ENCODE measurements at regions not wholly inside any gene's neighbourhood (a gene's known extent, or its start where the extent isn't known, plus 50 kb on each side); places are given as distances from the start of the nearest gene placed in this dataset.

DNA sequence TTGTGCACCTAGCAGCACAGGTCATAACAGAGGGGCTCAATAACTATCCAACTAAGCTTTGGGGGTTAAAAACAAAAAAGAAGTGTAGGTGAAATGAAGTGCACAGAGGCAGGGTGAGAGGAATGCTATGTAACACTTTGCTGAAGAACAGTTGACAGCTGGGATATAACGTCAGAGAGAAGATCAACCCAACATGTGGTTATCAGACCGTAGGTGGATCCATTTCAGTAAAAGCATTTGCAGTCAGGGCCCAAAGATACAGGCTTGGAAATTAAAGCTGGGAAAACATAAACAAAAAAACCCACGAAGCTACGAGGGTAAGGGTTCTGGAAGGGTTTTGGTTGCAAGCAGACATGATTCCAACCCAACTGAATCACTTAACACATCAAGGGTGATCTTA, 377.5 kb upstream of the NR2F2 start:
- Histone ChIP-seq H3K79me2 (ENCODE audit: low read length) (no peaks in the 10 kb centered on the region), H3K36me3 (ENCODE audit: insufficient read depth, low read length) (no peaks in the 10 kb centered on the region), H3K9ac (ENCODE audit: low read length) (no peak overlapping the region), H3K4me3 (ENCODE audit: low read length) (no peak overlapping the region), H3K27me3 (ENCODE audit: low read length) (no peaks in the 10 kb centered on the region), H3K27ac (ENCODE audit: low read length) (no peak overlapping the region), H2AFZ (ENCODE audit: low read length) (no peak overlapping the region), H4K20me1 (ENCODE audit: insufficient read depth, low read depth, low read length) (no peaks in the 10 kb centered on the region), H3K9me3 (ENCODE audit: low read length) (peaks cover 44% of the 10 kb centered on the region), H3K4me1 (ENCODE audit: low read length) (no peaks in the 10 kb centered on the region), H3K9me2 (replicated peaks; ENCODE audit: insufficient read depth, low read length) (no peaks in the 10 kb centered on the region), H3K4me2 (ENCODE audit: low read depth, low read length, poor library complexity, severe bottlenecking) (no peak overlapping the region)
- DNase-seq = no peak

GRCh38 chr15:95957861-95958260, 372.6 kb upstream of the NR2F2 start:
- Histone ChIP-seq H4K20me1 (ENCODE audit: insufficient read depth, low read depth, low read length) (no peaks in the 10 kb centered on the region), H3K9me2 (replicated peaks; ENCODE audit: insufficient read depth, low read length) (no peaks in the 10 kb centered on the region), H3K4me1 (ENCODE audit: low read length) (no peaks in the 10 kb centered on the region), H3K27ac (ENCODE audit: low read length) (no peak overlapping the region), H3K4me3 (ENCODE audit: low read length) (no peak overlapping the region), H3K4me2 (ENCODE audit: low read depth, low read length, poor library complexity, severe bottlenecking) (no peak overlapping the region), H3K36me3 (ENCODE audit: insufficient read depth, low read length) (no peaks in the 10 kb centered on the region), H3K79me2 (ENCODE audit: low read length) (no peaks in the 10 kb centered on the region), H2AFZ (ENCODE audit: low read length) (no peak overlapping the region), H3K27me3 (ENCODE audit: low read length) (no peaks in the 10 kb centered on the region), H3K9me3 (ENCODE audit: low read length) (peaks cover 34% of the 10 kb centered on the region), H3K9ac (ENCODE audit: low read length) (no peak overlapping the region)
- DNase-seq = no peak

DNA sequence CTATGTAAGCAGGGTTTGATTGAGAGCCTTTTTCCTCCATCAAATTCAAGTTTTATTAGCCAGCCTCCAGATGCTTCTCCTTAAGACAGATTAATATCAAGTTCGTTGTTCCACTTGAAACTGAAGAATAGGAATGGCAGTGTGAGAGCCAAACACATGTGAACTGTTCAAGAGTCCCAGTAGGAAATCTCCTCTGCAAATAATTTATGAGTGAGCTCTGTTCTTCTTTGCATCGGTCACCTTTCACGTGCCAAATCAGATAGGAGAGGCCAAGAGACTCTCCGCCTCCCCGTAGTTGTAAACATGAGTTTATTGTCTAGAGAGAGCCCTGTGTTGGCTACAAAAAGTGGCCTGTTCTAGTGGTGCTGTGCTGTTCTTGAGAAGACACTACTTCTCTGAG, 372.1 kb upstream of the NR2F2 start:
- Histone ChIP-seq H3K36me3 (ENCODE audit: insufficient read depth, low read length) (no peaks in the 10 kb centered on the region), H3K9me3 (ENCODE audit: low read length) (peaks cover 31% of the 10 kb centered on the region), H3K9me2 (replicated peaks; ENCODE audit: insufficient read depth, low read length) (no peaks in the 10 kb centered on the region), H2AFZ (ENCODE audit: low read length) (no peak overlapping the region), H3K4me3 (ENCODE audit: low read length) (no peak overlapping the region), H3K4me1 (ENCODE audit: low read length) (no peaks in the 10 kb centered on the region), H3K27ac (ENCODE audit: low read length) (no peak overlapping the region), H3K79me2 (ENCODE audit: low read length) (no peaks in the 10 kb centered on the region), H4K20me1 (ENCODE audit: insufficient read depth, low read depth, low read length) (no peaks in the 10 kb centered on the region), H3K9ac (ENCODE audit: low read length) (no peak overlapping the region), H3K4me2 (ENCODE audit: low read depth, low read length, poor library complexity, severe bottlenecking) (no peak overlapping the region), H3K27me3 (ENCODE audit: low read length) (no peaks in the 10 kb centered on the region)
- DNase-seq = no peak

DNA sequence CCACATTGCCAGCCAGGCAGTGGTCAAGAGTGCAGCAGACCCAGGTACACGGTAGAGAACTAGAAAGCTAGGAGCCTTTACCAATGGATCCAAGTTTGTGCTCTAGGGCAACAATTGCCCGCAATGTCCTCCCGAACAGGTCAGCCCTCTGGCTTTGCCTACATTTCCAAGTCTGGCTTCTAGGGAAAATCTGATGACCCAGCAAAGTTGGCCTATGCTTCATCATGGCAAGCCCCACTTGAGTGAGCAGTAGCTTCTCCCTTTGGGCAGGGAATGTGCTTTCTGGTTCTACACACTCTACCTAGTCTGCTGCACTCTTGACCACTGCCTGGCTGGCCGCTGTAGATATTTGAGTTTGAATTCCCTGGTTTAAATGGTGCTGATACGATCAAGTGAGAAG, 361.6 kb upstream of the NR2F2 start:
- Histone ChIP-seq H3K4me2 (ENCODE audit: low read depth, low read length, poor library complexity, severe bottlenecking) (no peak overlapping the region), H4K20me1 (ENCODE audit: insufficient read depth, low read depth, low read length) (no peaks in the 10 kb centered on the region), H3K79me2 (ENCODE audit: low read length) (no peaks in the 10 kb centered on the region), H3K27ac (ENCODE audit: low read length) (no peak overlapping the region), H3K4me3 (ENCODE audit: low read length) (no peak overlapping the region), H3K9me3 (ENCODE audit: low read length) (peaks cover 42% of the 10 kb centered on the region), H3K9me2 (replicated peaks; ENCODE audit: insufficient read depth, low read length) (no peaks in the 10 kb centered on the region), H2AFZ (ENCODE audit: low read length) (no peak overlapping the region), H3K27me3 (ENCODE audit: low read length) (no peaks in the 10 kb centered on the region), H3K4me1 (ENCODE audit: low read length) (no peaks in the 10 kb centered on the region), H3K9ac (ENCODE audit: low read length) (no peak overlapping the region), H3K36me3 (ENCODE audit: insufficient read depth, low read length) (no peaks in the 10 kb centered on the region)
- DNase-seq = no peak

DNA sequence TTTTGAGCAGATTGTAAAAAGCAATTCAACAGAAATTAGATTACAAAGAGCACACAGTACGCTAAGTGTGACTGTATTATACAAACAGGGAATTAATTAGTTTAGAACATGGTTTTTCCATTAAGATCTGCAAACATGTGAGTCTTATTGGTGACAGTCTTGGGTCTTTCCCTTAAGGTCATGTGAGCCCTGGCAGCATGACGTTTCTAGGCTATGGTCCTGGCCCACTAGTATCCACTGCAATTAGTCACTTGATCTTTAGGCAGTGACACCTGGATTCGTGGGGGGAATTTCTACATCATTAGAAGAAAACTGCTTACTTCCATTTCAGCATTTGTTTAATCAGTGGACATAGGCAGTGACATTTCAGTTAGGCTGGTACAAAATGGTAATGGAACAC, 360.2 kb upstream of the NR2F2 start:
- H3K79me2 ChIP-seq (ENCODE audit: low read length) = no peaks in the 10 kb centered on the region
- no peaks in the 10 kb centered on the region for H3K36me3 ChIP-seq (ENCODE audit: insufficient read depth, low read length)
- H4K20me1 ChIP-seq (ENCODE audit: insufficient read depth, low read depth, low read length) = no peaks in the 10 kb centered on the region
- H2AFZ ChIP-seq (ENCODE audit: low read length) = no peak overlapping the region
- no peak overlapping the region for H3K27ac ChIP-seq (ENCODE audit: low read length)
- no peak overlapping the region for H3K4me2 ChIP-seq (ENCODE audit: low read depth, low read length, poor library complexity, severe bottlenecking)
- peaks cover 39% of the 10 kb centered on the region for H3K9me3 ChIP-seq (ENCODE audit: low read length)
- H3K9me2 ChIP-seq (replicated peaks; ENCODE audit: insufficient read depth, low read length) = no peaks in the 10 kb centered on the region
- no peaks in the 10 kb centered on the region for H3K27me3 ChIP-seq (ENCODE audit: low read length)
- H3K9ac ChIP-seq (ENCODE audit: low read length) = no peak overlapping the region
- no peaks in the 10 kb centered on the region for H3K4me1 ChIP-seq (ENCODE audit: low read length)
- no peak for DNase-seq
- no peak overlapping the region for H3K4me3 ChIP-seq (ENCODE audit: low read length)

GRCh38 chr15:95972041-95972553, 358.4 kb upstream of the NR2F2 start:
- no peak overlapping the region for H3K4me3 ChIP-seq (ENCODE audit: low read length)
- no peak overlapping the region for H3K9ac ChIP-seq (ENCODE audit: low read length)
- no peak for DNase-seq
- H3K79me2 ChIP-seq (ENCODE audit: low read length) = no peaks in the 10 kb centered on the region
- no peaks in the 10 kb centered on the region for H3K9me2 ChIP-seq (replicated peaks; ENCODE audit: insufficient read depth, low read length)
- peaks cover 40% of the 10 kb centered on the region for H3K9me3 ChIP-seq (ENCODE audit: low read length)
- H3K36me3 ChIP-seq (ENCODE audit: insufficient read depth, low read length) = no peaks in the 10 kb centered on the region
- no peaks in the 10 kb centered on the region for H3K4me1 ChIP-seq (ENCODE audit: low read length)
- H3K4me2 ChIP-seq (ENCODE audit: low read depth, low read length, poor library complexity, severe bottlenecking) = no peak overlapping the region
- no peaks in the 10 kb centered on the region for H3K27me3 ChIP-seq (ENCODE audit: low read length)
- no peak overlapping the region for H3K27ac ChIP-seq (ENCODE audit: low read length)
- H4K20me1 ChIP-seq (ENCODE audit: insufficient read depth, low read depth, low read length) = no peaks in the 10 kb centered on the region
- H2AFZ ChIP-seq (ENCODE audit: low read length) = no peak overlapping the region

DNA sequence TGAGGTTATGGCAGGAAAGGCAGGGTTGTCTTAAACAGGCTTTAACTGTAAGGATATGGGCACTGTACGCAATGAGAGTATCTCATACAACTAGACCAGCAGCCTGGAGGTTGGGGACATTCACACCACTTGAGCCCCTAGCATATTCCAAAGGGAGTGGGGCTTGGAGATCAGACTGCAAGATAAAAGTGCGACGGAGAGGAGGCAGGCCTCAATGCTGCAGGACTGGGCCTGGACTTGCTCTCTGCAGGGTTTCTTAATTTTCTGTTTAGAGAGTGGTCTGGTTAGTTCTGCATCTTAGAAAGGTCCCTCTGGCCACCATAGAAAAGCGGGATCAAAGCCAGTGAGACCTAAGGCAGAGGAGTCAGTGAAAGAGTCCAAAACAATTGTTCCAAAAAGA, 357.7 kb upstream of the NR2F2 start:
- Histone ChIP-seq H3K9ac (ENCODE audit: low read length) (no peak overlapping the region), H3K27ac (ENCODE audit: low read length) (no peak overlapping the region)
- DNase-seq = no peak

DNA sequence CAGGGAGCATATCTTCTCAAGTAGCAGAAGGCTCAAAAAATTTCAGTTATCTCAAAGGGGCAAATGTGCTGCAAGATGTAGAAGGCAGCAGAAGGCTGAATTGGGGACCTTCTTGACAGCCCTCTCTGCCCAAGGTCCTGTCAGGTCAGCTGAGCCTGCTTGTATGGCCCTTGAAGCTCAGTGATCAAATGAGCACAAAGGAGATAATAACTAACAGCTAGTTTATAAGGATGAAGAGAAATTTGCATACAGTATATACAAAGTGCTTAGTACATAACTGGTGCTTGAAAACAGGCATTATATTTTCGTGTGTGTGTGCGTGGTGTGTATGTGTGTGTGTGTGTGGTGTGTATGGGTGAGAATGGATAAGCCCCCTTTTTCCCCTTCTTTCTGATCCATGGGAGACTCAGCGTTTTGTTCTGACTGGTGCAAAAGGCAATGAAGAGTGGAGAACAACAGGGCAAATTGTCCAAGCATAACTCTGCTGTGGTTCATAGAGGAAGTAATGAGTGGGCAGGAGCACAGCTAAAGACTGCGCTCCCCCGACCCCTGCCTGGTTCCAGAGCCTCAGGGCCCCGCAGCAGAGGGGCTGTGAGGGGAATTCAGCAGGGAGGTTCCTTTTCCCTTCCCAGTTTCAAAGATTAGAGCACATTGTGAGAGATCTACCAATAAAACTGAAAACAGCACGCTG, 356.8 kb upstream of the NR2F2 start:
- H3K27ac ChIP-seq (ENCODE audit: low read length) = no peak overlapping the region
- peaks cover 27% of the 10 kb centered on the region for H3K9me3 ChIP-seq (ENCODE audit: low read length)
- no peaks in the 10 kb centered on the region for H3K4me1 ChIP-seq (ENCODE audit: low read length)
- H3K9ac ChIP-seq (ENCODE audit: low read length) = no peak overlapping the region
- no peak for DNase-seq
- H3K4me2 ChIP-seq (ENCODE audit: low read depth, low read length, poor library complexity, severe bottlenecking) = no peak overlapping the region
- H3K9me2 ChIP-seq (replicated peaks; ENCODE audit: insufficient read depth, low read length) = no peaks in the 10 kb centered on the region
- H3K27me3 ChIP-seq (ENCODE audit: low read length) = no peaks in the 10 kb centered on the region
- H4K20me1 ChIP-seq (ENCODE audit: insufficient read depth, low read depth, low read length) = no peaks in the 10 kb centered on the region
- no peaks in the 10 kb centered on the region for H3K36me3 ChIP-seq (ENCODE audit: insufficient read depth, low read length)
- no peak overlapping the region for H2AFZ ChIP-seq (ENCODE audit: low read length)
- H3K79me2 ChIP-seq (ENCODE audit: low read length) = no peaks in the 10 kb centered on the region
- no peak overlapping the region for H3K4me3 ChIP-seq (ENCODE audit: low read length)

More for the DNA sequence above, 357.7 kb upstream of the NR2F2 start:
- H3K9me3 ChIP-seq (ENCODE audit: low read length) = peaks cover 32% of the 10 kb centered on the region
- no peaks in the 10 kb centered on the region for H3K9me2 ChIP-seq (replicated peaks; ENCODE audit: insufficient read depth, low read length)
- H3K36me3 ChIP-seq (ENCODE audit: insufficient read depth, low read length) = no peaks in the 10 kb centered on the region
- H4K20me1 ChIP-seq (ENCODE audit: insufficient read depth, low read depth, low read length) = no peaks in the 10 kb centered on the region
- H3K4me2 ChIP-seq (ENCODE audit: low read depth, low read length, poor library complexity, severe bottlenecking) = no peak overlapping the region
- no peaks in the 10 kb centered on the region for H3K79me2 ChIP-seq (ENCODE audit: low read length)
- H3K27me3 ChIP-seq (ENCODE audit: low read length) = no peaks in the 10 kb centered on the region
- H2AFZ ChIP-seq (ENCODE audit: low read length) = no peak overlapping the region
- H3K4me1 ChIP-seq (ENCODE audit: low read length) = no peaks in the 10 kb centered on the region
- H3K4me3 ChIP-seq (ENCODE audit: low read length) = no peak overlapping the region

Data from Karpas-422 (cell line).